ENCODE measurements at regions not wholly inside any gene's neighbourhood (a gene's known extent, or its start where the extent isn't known, plus 50 kb on each side); places are given as distances from the start of the nearest gene placed in this dataset.

DNA sequence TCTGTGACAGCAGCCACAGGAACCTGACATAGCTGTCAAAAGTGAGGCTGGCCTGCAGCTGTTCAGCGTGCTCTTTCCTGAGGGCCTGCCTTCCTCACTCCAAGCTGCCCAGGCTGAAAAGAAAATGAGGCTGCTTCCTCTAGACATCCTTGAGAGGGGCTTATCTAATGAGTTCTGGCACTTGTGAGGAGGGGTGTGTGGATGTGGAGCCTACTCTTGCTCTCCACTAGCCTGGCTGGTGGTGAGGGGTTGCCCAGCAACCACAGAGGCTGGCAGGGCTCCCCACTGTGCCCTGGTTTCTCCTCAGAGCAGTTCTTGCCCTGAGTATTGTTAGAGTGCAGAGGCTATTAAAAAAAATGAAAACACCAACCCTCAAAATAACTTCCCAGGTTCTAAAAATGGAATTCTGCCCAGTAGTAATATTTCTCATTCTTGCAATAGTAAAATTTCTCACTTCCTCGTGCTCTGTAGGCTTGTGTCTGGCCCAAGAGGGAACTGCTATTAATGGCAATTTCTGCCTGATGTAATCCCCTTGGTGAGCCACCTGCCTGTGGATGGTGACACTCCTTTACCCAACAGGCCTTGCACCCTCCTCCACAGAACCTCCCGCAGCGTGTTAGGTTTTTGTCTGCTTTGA lies 52.6 kb upstream of the EPS8L3 start:
- TF ChIP-seq CTBP1 (IDR thresholded peaks at IDR 0.05; ENCODE audit: borderline replicate concordance), result no peak
- TF ChIP-seq FOXA1 (IDR thresholded peaks at IDR 0.05), result no peak
- no peak for TF ChIP-seq BHLHE40 (IDR thresholded peaks at IDR 0.05; ENCODE audit: borderline replicate concordance)
- TF ChIP-seq ARNT (IDR thresholded peaks at IDR 0.05), result no peak
- no peak for TF ChIP-seq TARDBP (IDR thresholded peaks at IDR 0.05)
- TF ChIP-seq FOXM1 (IDR thresholded peaks at IDR 0.05; ENCODE audit: borderline replicate concordance), result no peak
- TF ChIP-seq SP1 (IDR thresholded peaks at IDR 0.05), result no peak
- TF ChIP-seq, protein P1, sequence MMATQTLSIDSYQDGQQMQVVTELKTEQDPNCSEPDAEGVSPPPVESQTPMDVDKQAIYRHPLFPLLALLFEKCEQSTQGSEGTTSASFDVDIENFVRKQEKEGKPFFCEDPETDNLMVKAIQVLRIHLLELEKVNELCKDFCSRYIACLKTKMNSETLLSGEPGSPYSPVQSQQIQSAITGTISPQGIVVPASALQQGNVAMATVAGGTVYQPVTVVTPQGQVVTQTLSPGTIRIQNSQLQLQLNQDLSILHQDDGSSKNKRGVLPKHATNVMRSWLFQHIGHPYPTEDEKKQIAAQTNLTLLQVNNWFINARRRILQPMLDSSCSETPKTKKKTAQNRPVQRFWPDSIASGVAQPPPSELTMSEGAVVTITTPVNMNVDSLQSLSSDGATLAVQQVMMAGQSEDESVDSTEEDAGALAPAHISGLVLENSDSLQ (IDR thresholded peaks at IDR 0.05), result no peak
- no peak for TF ChIP-seq SUZ12 (IDR thresholded peaks at IDR 0.05)
- TF ChIP-seq ELF4 (IDR thresholded peaks at IDR 0.05), result no peak
- no peak for TF ChIP-seq L3MBTL2 (conservative IDR thresholded peaks at IDR 0.05)
- ChIA-PET POLR2A (no interaction called here), CTCF (no interaction called here)
- DNase-seq (ENCODE audit: extremely low spot score), result no peak

DNA sequence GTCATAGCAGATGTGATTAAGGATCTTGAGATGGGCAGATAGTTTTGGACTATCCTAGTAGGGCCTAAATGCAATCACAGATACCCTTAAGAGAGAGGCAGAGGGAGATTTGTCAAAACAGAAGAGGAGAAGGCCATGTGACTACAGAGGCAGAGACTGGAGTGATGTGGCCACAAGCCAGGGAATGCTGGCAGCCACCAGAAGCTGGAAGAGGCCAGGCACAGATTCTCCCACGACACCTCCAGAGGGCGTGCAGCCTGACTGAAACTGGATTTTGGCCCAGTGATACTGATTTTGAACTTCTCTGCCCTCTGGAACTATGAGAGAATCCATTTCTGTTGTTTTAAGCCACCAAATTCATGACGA lies 52.1 kb upstream of the EPS8L3 start:
- ChIA-PET POLR2A (no interaction called here), CTCF (no interaction called here)

DNA sequence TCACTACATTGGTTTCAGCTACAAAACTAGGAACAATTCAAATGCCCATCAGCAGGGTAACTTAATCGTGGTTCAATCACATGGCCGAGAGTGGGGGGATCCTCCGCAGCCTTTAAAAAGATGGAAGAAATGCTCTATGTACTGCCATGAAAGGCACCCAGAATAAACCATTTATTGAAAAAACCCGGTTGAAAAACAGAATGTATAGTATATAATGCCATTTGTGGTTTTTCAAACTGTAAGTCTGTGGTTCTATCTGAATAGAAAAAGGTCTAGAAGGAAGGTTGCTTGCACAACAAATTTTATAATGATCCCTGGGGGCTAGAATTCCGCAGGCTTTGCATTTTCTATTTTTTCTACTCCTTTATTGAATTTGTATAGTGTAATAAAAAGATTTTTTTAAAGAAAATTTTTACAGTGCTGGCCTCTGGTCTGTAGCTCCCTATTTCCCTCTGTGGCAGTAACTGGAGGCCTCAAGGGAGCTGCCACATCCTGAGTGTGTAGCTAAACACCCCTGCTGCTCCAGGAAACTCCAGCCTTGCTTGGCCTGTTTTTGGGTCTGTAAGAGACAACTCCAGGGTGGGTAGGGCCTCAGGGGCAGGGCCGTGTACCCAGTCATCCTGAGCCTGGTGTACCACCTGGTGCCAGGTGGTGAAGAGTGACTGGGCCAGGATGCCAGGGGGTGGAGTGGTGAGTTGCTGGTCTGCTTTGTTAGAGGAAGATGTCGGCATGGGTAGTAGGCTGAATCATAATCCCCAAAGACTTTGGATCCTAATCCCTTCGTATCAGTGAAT lies 51.5 kb upstream of the EPS8L3 start:
- POLR2A ChIA-PET, result no interaction called here
- CTCF ChIA-PET, result no interaction called here

More for the DNA sequence above, 52.1 kb upstream of the EPS8L3 start:
- TF ChIP-seq LEF1 (IDR thresholded peaks at IDR 0.05; ENCODE audit: borderline replicate concordance) (no peak), FOXA1 (IDR thresholded peaks at IDR 0.05) (no peak), NFRKB (IDR thresholded peaks at IDR 0.05) (no peak), HDGF (IDR thresholded peaks at IDR 0.05; ENCODE audit: borderline replicate concordance) (no peak), BHLHE40 (IDR thresholded peaks at IDR 0.05; ENCODE audit: borderline replicate concordance) (no peak), SUZ12 (IDR thresholded peaks at IDR 0.05) (no peak), FOXM1 (IDR thresholded peaks at IDR 0.05; ENCODE audit: borderline replicate concordance) (no peak), CTBP1 (IDR thresholded peaks at IDR 0.05; ENCODE audit: borderline replicate concordance) (no peak), ZNF384 (IDR thresholded peaks at IDR 0.05) (no peak), TARDBP (IDR thresholded peaks at IDR 0.05) (no peak), FOXK2 (IDR thresholded peaks at IDR 0.05) (no peak), ARNT (IDR thresholded peaks at IDR 0.05) (no peak), SP1 (IDR thresholded peaks at IDR 0.05) (no peak), L3MBTL2 (conservative IDR thresholded peaks at IDR 0.05) (no peak), ELF4 (IDR thresholded peaks at IDR 0.05) (no peak)
- TF ChIP-seq, protein P1 (IDR thresholded peaks at IDR 0.05), result no peak
- no peak for DNase-seq (ENCODE audit: extremely low spot score)

DNA sequence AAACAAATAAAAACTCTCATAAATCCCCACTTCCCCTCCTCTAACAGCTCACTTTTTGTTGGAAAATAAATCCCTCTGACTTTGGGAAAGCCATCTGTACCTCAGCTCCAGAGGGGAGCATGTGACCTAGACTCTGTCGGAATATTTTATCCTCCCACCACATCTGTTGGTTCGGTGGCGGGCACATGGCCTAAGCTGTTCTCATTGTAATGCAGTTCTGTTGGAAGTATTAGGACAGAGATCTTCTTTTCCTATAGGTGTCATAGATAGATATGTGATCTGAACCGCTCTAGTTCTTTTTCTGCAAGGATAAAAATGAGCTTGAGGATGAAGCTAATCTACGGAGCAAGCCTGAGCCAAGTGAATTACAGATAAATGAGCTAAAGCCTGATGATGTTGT lies 50.5 kb upstream of the EPS8L3 start:
- CTCF ChIA-PET, result no interaction called here

More for the DNA sequence above, 51.5 kb upstream of the EPS8L3 start:
- DNase-seq (ENCODE audit: extremely low spot score), result no peak
- TF ChIP-seq NFRKB (IDR thresholded peaks at IDR 0.05), result no peak
- TF ChIP-seq LEF1 (IDR thresholded peaks at IDR 0.05; ENCODE audit: borderline replicate concordance), result no peak
- TF ChIP-seq SP1 (IDR thresholded peaks at IDR 0.05), result no peak
- no peak for TF ChIP-seq L3MBTL2 (conservative IDR thresholded peaks at IDR 0.05)
- TF ChIP-seq, protein P1 (IDR thresholded peaks at IDR 0.05), result no peak
- no peak for TF ChIP-seq FOXK2 (IDR thresholded peaks at IDR 0.05)
- TF ChIP-seq ARNT (IDR thresholded peaks at IDR 0.05), result no peak
- TF ChIP-seq HDGF (IDR thresholded peaks at IDR 0.05; ENCODE audit: borderline replicate concordance), result no peak

More for the DNA sequence above, 50.5 kb upstream of the EPS8L3 start:
- POLR2A ChIA-PET, result no interaction called here
- TF ChIP-seq TARDBP (IDR thresholded peaks at IDR 0.05) (no peak), ARNT (IDR thresholded peaks at IDR 0.05) (no peak), ELF4 (IDR thresholded peaks at IDR 0.05) (no peak), LEF1 (IDR thresholded peaks at IDR 0.05; ENCODE audit: borderline replicate concordance) (no peak), CTBP1 (IDR thresholded peaks at IDR 0.05; ENCODE audit: borderline replicate concordance) (no peak), FOXA1 (IDR thresholded peaks at IDR 0.05) (no peak), ZNF384 (IDR thresholded peaks at IDR 0.05) (no peak)
- TF ChIP-seq, protein P1 (IDR thresholded peaks at IDR 0.05), result no peak
- DNase-seq (ENCODE audit: extremely low spot score), result no peak

Measured in HEK293T (cell line).